ENCODE measurements at regions not wholly inside any gene's neighbourhood (a gene's known extent, or its start where the extent isn't known, plus 50 kb on each side); places are given as distances from the start of the nearest gene placed in this dataset.
"Not testable (repeated sequence)": the region's sequence is repeated elsewhere in the genome, so short reads cannot be mapped to it uniquely, and the experiment has no call there.

- DNase-seq (ENCODE audit: low spot score), result no peak
Measured at GRCh38 chr1:172918478-172918877, 132.3 kb downstream of the TNFSF18 start.

- DNase-seq (ENCODE audit: low spot score), result no peak
Measured at GRCh38 chr1:172926070-172926469, 124.7 kb downstream of the TNFSF18 start.

DNA sequence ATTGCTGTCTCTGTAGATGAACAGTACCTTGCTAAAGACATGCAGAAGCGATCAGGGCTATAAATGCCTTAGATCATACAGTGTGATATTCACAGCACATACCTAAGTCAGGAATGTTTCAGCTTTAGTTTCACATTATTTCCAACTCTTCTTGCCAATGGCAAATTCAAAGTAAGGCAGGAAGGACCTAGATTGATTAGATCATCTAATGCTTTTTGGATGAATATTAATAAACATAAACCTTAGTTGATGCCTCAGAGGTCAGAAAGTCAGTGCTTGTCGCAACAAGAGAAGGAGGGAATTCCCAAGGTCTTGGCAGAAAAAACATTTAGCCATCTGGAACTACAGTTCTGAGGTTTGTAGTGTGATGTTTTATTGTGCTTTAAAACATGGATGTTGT is 122.3 kb downstream of the TNFSF18 start:
- DNase-seq (ENCODE audit: low spot score), result no peak

DNA sequence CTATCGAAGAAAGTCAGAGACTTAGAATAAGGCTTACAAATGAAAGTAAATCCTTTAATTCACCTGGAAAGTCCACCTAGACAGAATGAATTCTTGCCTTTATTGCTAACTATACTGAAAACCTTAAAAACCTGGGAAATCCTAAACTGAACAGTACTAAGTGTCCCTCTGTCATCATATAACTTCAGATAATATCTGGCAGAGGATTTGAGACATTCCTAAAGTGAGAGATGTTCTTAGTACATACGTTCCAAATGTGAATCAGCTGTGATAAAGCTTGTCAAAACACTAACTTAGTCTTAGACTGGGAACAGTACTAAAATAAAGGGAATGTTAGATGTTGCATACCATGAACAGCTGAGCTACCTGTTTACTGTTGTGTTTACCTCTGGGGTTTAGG is 121.7 kb downstream of the TNFSF18 start:
- DNase-seq (ENCODE audit: low spot score), result no peak

DNA sequence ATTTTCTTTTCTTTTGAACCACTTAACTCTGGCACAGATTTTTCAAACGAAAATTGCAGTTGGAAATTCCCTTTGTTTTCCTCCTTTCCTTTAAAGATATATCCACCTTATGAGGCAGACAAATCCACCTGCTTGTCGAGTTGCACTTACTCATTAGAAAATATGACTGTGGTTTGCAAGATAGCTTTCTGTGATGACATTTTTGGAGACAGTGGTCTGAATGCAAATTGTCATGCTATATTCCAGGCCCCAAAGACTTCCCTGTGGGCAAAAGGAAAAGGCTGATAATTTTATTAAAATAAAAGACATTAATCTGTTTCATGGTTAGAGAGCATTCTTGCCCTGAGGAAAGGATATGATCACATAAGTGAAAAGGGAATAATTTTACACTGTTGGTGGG is 120.6 kb downstream of the TNFSF18 start:
- no peak for DNase-seq (ENCODE audit: low spot score)

- DNase-seq (ENCODE audit: low spot score), result no peak
Measured at GRCh38 chr1:172931340-172931739, 119.4 kb downstream of the TNFSF18 start.

DNA sequence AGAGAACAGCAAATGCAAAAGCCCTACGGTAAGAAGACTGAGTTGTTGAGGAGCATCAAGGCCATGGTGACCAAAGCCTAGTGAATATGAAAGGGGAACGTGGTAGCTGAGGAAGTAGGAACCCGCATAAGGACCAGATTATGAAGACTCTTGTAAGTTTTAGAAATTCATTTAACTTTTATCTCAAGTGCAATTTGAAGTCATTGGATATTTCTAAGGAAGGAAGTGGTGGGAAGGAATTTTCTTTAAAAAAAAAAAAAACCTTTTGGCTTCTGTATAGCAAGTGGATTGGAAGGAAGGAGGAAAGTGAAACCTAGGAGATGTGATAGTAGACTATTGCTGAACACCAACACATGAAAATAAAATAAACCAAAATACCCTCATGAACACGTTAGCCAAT is 119.0 kb downstream of the TNFSF18 start:
- DNase-seq (ENCODE audit: low spot score), result no peak

GRCh38 chr1:172932981-172933380 is 117.8 kb downstream of the TNFSF18 start:
- no peak for DNase-seq (ENCODE audit: low spot score)

GRCh38 chr1:172934417-172934762 is 116.4 kb downstream of the TNFSF18 start:
- no peak for DNase-seq (ENCODE audit: low spot score)

DNA sequence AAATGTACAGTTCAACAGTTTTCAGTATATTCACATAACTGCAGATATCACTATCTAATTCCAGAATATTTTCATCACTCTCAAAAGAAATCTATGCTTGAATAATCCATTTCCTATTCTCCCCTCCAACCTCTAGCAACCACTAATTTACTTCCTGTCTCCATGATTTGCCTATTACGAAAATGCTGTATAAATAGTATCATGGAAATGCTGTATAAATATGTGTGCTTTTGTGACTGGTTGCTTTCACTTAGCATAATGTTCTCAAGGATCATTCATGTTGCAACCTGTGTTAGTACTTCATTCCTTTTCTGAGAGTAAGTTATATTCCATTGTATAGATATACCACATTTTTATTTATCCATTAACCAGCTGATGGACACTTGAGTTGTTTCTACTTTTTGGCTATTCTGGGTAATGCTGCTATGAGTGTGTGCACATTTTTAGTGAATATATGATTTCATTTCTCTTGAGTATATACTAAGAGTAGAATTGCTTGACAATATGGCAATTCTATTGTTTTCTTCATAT is 115.6 kb downstream of the TNFSF18 start:
- DNase-seq (ENCODE audit: low spot score), result no peak

DNA sequence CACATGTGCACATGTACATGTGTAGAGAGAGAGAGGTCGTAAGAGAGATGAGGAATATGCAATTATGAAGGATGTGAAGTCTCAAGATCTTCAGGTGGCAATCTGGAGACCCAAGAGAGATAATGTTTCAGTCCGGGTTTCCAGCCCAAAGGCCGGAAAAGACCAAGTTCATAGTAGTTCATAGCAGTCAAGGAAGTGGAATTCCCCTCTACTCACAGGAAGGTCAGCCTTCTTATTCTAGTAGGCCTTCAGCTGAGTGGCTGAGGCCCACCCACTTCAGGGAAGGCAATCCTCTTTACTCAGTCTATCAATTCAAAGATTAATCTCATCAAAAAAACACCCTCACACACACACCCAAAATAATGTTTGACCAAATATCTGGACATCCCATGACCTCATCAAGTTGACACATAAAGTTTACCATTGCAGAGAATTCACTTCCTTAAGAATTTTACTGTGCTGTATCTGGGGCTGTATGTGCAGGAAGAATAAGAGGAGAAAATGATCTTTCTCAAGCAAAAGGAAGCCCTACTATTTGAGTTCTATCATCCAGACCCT is 114.6 kb downstream of the TNFSF18 start:
- no peak for DNase-seq (ENCODE audit: low spot score)

DNA sequence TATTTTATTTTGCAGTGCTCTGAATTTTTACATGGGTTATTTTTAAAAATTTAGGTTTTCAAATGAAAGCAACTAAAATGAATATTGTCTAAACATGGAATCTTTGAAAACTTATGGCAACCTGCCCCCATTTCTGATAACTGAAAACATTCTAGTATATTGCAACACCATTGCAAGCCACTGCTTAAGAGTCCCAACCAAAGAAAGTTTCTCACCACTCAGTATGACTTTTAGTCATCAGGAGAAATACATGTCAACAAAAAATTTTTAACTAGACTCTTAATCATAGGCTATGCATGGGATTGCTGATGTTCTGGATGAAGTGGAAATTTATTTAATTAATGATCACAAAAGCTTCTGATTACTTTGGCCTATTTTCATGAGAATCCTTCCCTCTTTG is 112.1 kb downstream of the TNFSF18 start:
- DNase-seq (ENCODE audit: low spot score), result peak; percentile 0

GRCh38 chr1:172939475-172939874 is 111.3 kb downstream of the TNFSF18 start:
- DNase-seq (ENCODE audit: low spot score), result no peak

DNA sequence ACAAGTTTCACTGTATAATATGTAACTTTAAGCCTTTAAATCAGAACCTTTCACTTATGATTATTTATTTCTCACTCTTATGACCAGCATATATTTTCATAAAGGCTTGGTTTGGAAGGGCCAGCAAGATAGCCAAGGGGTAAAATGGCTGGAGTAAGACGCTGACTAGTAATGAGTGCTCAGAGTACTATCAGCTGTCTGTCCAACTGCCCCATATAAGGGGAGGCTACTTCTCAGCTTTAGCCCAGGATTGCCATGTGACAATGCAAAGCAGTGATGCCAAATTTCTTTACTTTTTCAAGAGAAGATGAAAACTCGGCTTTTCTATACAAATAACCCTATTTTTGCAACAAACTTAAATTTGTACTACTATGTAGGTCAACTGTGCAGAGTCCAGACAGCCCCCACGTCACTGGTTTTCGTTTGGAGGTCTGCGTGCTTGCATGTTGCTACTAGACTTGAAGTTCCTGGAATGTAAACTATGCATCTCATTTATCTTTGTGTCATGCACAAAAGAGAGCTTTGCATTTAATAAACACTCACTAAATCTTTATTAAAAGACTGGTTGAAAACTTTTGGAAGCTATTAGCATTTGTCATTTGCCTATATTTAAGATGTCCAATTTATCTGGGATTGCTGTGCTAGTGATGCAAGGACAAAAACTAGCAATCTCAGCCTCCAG is 110.4 kb downstream of the TNFSF18 start:
- DNase-seq (ENCODE audit: low spot score), result no peak

- no peak for DNase-seq (ENCODE audit: low spot score)
Measured at GRCh38 chr1:172941471-172941870, 109.3 kb downstream of the TNFSF18 start.

DNA sequence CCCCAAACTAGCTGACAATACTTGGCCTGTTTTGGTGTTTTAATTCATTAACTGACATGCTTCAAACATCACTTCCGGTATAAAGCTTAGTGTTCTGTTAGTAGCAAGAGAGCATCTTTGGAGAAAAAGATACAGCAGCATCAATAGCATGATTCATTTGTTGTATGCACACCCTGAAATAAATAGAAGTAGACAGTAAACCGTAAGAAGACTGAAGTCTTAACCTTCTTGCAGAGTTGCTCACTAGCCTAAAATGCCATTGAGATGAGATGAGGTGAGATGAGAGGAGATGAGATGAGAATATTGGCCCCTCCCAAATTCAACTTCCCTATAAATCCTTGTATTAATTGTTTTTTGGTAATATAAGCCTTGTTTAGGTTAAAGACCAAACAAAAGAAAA is 108.8 kb downstream of the TNFSF18 start:
- DNase-seq (ENCODE audit: low spot score), result no peak

- DNase-seq (ENCODE audit: low spot score), result not testable (repeated sequence)
Measured at GRCh38 chr1:172943138-172943537, 107.6 kb downstream of the TNFSF18 start.

- no peak for DNase-seq (ENCODE audit: low spot score)
Measured at GRCh38 chr1:172944931-172945330, 105.8 kb downstream of the TNFSF18 start.

GRCh38 chr1:172946814-172947507 is 103.8 kb downstream of the TNFSF18 start:
- no peak for DNase-seq (ENCODE audit: low spot score)

DNA sequence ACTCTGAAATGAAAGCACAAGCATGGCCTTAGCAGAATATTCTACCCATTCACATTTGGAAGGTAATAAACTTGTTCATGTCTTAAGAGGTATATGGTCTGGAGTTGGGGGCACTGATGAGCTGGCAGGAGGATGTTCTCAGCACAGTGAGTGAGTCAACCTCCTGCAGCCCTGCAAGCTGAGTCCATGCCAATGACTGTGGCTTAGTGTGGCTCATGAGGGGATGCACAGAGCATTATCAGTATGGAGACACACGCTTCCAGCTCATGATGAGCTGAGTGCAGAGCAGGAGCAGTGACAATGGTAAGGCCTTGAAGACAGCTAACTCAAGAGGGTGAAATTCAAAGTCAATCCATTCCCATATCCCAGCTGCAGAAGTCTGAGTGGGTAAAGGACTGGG is 102.3 kb downstream of the TNFSF18 start:
- no peak for DNase-seq (ENCODE audit: low spot score)

DNA sequence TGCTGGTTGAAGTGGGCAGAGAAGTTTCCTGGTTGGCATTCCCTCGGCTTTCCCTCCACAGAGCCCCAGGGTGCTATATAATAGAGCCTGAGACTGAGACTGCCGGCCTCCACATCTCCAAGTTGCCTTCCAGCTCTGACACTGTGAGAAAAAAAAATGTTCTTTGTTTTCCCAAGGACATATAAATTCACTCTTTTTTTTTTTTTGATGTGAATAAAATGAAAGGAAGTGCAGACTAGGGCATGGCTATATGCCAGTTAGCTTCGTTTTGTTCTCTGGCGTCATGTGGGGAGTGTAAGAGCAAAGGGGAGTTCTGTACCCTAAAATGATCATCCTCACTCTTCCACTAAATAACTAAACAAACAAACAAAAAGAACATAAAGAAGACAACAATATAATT is 101.6 kb downstream of the TNFSF18 start:
- DNase-seq (ENCODE audit: low spot score), result no peak

GRCh38 chr1:172950528-172950927 is 100.2 kb downstream of the TNFSF18 start:
- DNase-seq (ENCODE audit: low spot score), result no peak

DNA sequence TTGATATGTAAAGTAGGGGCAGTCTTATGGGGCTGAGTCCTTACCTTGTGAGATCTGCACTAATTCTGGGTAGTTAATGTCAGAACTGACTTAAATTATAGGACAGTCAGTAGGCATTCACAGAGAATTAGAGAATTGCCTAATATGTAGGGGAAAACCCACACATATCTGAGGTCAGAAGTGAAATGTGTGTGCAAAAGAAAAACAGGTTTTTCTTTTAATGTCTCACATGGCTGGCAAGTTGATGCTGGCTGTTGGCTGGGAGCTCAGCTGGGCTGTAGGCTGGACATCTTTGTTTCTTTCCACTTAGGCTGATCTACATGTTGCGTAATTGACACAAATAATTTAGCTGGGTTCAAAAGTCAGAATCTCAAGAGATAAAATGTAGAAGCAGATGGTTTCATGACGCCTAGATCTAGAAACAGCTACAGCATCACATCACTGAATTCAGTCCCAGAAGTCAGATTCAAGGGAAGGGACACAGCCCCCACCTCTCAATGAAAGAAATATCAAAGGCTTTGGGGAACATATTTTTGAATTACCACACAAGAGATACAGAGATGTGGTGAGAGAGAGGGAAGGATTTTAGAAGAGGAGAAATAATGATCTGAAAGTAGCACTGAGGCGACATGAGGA is 98.9 kb downstream of the TNFSF18 start:
- DNase-seq (ENCODE audit: low spot score), result no peak

Measured in activated CD4-positive, alpha-beta T cell treated with anti-CD3 and anti-CD28 coated beads, Interleukin-2, Interleukin-4, amounts not matched to agents 100 ng/mL and 50 ng/mL, durations not matched to agents 16 hours and 8 hours (primary cell).